NCI-H1694 (cell line): ENCODE measurements at regions not wholly inside any gene's neighbourhood (a gene's known extent, or its start where the extent isn't known, plus 50 kb on each side); places are given as distances from the start of the nearest gene placed in this dataset.
"Not testable (repeated sequence)": the region's sequence is repeated elsewhere in the genome, so short reads cannot be mapped to it uniquely, and the experiment has no call there.

Experiments used
- DNase-seq: peaks from one replicate; lab custom pipeline; 2025; lab: John Stamatoyannopoulos, UW

DNA sequence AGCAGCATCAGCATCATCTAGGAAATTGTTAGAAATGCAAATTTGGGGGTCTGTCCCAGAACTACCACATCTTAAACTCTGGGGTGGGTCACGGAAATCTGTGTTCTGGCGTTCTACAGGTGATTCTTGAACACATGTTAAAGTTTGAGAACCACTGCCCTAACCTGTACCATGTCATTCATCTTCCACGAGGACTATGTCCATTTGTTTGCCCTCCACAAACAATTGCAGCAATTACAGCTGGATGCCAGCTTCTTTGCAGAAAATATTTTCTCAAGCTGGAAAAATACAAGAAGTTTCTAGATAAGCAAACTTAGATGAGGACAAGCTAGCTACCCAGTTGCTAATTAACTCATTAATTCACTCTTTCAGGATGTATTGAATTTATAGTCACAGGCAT is 54.1 kb downstream of the MAFB start:
- DNase-seq = no peak

DNA sequence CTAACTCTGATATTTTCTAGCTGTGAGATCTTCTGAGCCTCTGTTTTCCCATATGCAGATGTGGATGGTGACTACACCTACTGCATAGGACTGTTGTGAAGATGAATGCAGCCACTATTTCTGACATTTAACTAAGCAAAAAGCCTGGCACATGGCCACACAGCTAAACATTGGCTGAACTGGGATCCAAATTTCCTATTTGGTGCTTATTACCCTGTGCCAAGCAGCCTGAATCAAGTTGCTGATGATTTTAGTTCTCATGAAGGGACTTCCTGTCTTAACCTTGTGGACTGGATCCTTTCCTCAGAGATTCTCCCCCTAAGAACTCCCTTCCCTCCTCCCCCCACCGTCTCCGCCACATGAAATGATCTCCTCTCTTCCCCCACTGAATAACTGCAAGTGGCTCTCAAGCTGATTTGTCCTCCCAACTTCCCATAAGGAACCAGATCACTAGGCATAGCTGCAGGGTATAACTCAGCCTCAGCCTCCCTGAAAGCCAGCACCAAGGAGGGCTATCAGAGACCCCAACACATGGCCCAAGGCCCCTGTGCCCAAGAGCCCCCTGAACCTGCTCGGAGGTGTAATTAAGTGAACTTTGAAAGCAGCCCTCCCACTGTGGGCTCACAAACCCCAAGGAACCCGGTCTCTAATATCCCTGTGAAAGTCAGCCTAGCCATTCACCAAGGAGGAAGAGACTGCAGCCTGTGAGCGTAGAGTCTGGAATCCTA is 55.7 kb downstream of the MAFB start:
- DNase-seq = no peak

DNA sequence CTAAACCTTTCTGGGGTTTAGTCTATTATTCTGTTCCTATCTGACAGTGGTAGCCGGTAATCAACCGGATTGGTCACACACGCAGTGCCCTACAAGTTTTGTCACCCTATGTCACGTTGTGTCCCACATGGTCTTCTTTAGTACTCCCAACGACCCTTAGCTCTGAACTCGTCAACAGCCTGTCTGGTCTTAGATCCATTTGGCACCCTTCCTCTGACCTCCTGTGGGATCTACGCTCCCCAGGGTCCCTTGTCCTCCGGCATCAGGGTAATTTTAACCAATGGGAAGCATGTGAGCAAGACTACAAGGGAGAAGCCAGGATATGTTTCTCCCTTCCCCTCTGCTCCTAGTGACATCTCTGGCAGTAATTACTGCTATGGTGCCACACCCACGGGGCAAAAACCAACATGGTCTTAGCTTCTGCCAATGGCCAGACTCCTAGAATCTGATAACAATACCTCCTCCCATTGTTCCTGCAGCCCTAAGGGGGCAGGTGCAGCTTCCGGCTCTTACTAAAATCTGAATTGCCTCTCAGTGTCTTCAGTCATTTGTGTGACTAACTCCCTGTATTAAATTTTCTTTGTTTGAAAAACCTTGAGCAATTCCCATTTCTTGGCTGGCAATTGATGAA is 56.6 kb downstream of the MAFB start:
- no peak for DNase-seq

GRCh38 chr20:40631119-40631631 is 57.9 kb downstream of the MAFB start:
- DNase-seq = no peak

DNA sequence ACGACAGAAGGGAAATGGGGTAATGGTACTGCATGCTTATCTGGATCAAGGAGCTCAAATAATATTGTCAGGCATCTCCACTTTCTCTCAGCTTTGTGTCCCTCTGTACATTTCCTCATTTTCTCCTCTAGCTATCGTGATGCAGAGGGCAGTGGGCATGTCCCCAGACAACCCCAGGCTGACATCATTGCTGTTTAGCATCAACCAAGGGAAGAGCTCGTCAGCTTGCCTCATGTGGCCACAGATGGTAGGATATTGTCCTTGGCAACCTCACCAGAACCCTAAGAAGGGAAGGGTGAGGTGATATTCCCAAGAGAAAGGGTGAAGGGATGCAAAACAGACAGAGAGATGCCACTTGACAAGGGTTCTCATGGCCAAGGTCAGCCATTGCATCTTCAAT is 58.3 kb downstream of the MAFB start:
- peak; percentile 22 for DNase-seq

- DNase-seq = no peak
Measured at GRCh38 chr20:40630099-40630498, 58.9 kb downstream of the MAFB start.

- no peak for DNase-seq
Measured at GRCh38 chr20:40628877-40629276, 60.2 kb downstream of the MAFB start.

GRCh38 chr20:40619053-40619452 is 70.0 kb downstream of the MAFB start:
- not testable (repeated sequence) for DNase-seq

DNA sequence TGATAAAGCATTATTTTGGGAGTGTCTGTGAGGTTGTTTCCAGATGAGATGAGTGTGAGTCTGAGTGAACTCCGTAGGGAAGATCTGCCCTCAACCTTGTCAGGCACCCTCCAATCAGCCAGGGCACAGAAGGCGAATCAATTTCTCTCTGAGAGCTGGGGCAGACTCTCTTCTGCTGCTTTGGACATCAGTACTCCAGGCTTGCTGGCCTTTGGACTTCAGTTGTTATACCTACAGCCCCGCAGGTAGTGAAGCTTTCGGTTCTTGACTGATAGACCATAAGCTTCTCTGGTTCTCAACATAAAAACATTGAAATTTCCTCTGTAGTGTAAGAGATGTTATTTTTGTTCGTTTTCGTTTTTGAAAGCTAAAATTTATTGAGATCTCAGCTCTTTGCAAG is 71.4 kb downstream of the MAFB start:
- DNase-seq = no peak

GRCh38 chr20:40612837-40613236 is 76.2 kb downstream of the MAFB start:
- no peak for DNase-seq

GRCh38 chr20:40612247-40612646 is 76.8 kb downstream of the MAFB start:
- DNase-seq = no peak

DNA sequence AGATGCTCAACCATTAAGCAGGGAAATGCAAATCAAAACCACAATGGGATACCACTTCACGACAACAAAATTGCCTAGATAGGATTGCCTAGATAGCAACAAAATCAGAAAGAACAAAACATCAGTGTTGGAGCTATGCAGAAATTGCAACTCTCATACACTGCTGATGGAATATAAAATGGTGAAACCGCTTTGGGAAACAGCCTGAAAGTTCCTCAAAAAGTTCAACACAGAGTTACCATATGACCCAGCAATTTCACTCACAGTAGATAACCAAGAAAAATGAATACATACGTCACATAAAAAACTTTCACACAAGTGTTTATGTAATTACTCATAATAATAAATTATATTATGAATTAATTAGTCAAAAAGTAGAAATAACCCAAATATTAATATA is 78.3 kb downstream of the MAFB start:
- no peak for DNase-seq

GRCh38 chr20:40607927-40608326 is 81.1 kb downstream of the MAFB start:
- peak; percentile 44 for DNase-seq

- DNase-seq = no peak
Measured at GRCh38 chr20:40606660-40607059, 82.4 kb downstream of the MAFB start.

- no peak for DNase-seq
Measured at GRCh38 chr20:40606237-40606636, 82.8 kb downstream of the MAFB start.

DNA sequence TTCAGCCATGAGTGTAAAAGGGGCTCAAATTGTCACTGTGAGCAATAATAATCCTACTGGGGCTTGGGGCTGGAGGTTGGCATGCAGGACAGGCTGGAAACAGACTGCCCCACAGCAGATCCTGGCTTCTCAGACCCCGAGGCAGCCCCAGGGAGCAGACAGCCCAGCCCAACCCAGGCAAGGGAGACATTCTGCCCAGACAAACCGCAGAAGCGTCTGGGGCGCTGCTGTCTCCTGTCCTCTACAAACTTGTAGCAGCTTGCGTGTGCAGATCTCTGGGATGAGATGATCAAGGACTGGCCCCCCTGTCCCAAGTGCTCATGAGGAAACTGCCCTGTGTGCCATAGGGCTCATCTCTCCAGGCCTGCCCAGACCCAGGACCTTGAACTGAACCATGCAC is 84.6 kb downstream of the MAFB start:
- DNase-seq = no peak

DNA sequence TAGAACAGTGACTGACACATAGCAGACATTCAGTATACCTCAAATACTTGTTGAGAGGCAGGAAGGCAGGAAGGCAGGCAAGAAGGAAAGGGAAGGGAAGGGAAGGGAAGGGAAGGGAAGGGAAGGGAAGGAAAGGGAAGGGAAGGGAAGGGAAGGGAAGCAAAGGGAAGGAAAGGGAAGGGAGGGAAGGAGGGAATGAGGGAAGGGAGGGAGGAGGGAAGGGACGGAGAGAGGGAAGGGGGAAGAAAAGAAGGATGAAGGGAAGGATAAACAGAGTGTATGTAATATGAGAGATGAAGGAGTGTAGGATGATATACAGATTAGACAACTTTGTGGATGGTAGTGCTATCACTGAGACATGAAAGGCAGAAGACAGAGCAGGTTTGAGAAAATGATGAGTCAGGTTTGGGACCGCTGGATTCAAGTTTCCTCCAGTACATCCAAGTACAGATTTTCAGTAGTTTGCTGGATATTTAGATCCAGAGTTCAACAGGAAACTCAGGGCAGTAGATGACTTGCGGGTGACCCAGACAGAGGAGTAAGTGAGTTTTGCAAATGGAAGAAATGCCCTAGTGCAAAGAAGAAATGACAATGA is 85.9 kb downstream of the MAFB start:
- no peak for DNase-seq

GRCh38 chr20:40602381-40602780 is 86.7 kb downstream of the MAFB start:
- no peak for DNase-seq

GRCh38 chr20:40600441-40601219 is 88.4 kb downstream of the MAFB start:
- no peak for DNase-seq

GRCh38 chr20:40599987-40600386 is 89.0 kb downstream of the MAFB start:
- DNase-seq = no peak

GRCh38 chr20:40592941-40593340 is 96.1 kb downstream of the MAFB start:
- no peak for DNase-seq

- no peak for DNase-seq
Measured at GRCh38 chr20:40591536-40591935, 97.5 kb downstream of the MAFB start.

- no peak for DNase-seq
Measured at GRCh38 chr20:40591119-40591518, 97.9 kb downstream of the MAFB start.
